HepG2 (cell line): ENCODE measurements at regions not wholly inside any gene's neighbourhood (a gene's known extent, or its start where the extent isn't known, plus 50 kb on each side); places are given as distances from the start of the nearest gene placed in this dataset.
A peak's percentile ranks its signal among the peaks of the same experiment; 100 is the strongest.

ENCODE experiments used
- GATAD2A ChIP-seq: IDR thresholded peaks from 2 replicates; pipeline ENCODE4 v1.6.1; 2016
- HINFP ChIP-seq: sonication (generic); formaldehyde crosslinking; IDR thresholded peaks from 2 replicates; pipeline ENCODE4 v1.4.0; 2020; ENCODE audit warnings: low read depth, mild to moderate bottlenecking, missing genetic modification reagents
- MED13 ChIP-seq: sonication (generic); formaldehyde crosslinking; IDR thresholded peaks from 2 replicates; pipeline ENCODE4 v1.5.0; 2020; ENCODE audit warnings: missing genetic modification reagents
- NR2F6 ChIP-seq, 2 experiments: IDR thresholded peaks; 2 replicates each; pipeline ENCODE4 v1.6.1; 2016; ENCODE audit warnings: antibody characterized with exemption in 1 of 2, mild to moderate bottlenecking in 1 of 2
- ZBTB25 ChIP-seq: IDR thresholded peaks from 2 replicates; pipeline ENCODE4 v1.6.1; 2018; ENCODE audit warnings: missing genetic modification reagents
- ZNF318 ChIP-seq: sonication (generic); formaldehyde crosslinking; IDR thresholded peaks from 2 replicates; pipeline ENCODE4 v1.4.0; 2020; ENCODE audit warnings: mild to moderate bottlenecking, missing genetic modification reagents
- ZNF329 ChIP-seq: sonication (generic); formaldehyde crosslinking; IDR thresholded peaks from 2 replicates; pipeline ENCODE4 v1.9.0; 2021; ENCODE audit warnings: low read depth, mild to moderate bottlenecking, missing genetic modification reagents
- ZNF343 ChIP-seq: sonication (generic); formaldehyde crosslinking; IDR thresholded peaks from 2 replicates; pipeline ENCODE4 v1.4.0; 2020; ENCODE audit warnings: mild to moderate bottlenecking, missing genetic modification reagents
- ZNF609 ChIP-seq: sonication (generic); formaldehyde crosslinking; IDR thresholded peaks from 2 replicates; pipeline ENCODE4 v1.4.0; 2020; ENCODE audit warnings: mild to moderate bottlenecking, missing genetic modification reagents, borderline replicate concordance
- ZNF761 ChIP-seq: sonication (generic); formaldehyde crosslinking; conservative IDR thresholded peaks from 2 replicates; pipeline ENCODE4 v1.4.0; 2020; ENCODE audit warnings: mild to moderate bottlenecking, missing genetic modification reagents
- ZNF780A ChIP-seq: sonication (generic); formaldehyde crosslinking; IDR thresholded peaks from 2 replicates; pipeline ENCODE4 v1.8.0; 2022; ENCODE audit warnings: mild to moderate bottlenecking, missing genetic modification reagents, moderate library complexity
- ZSCAN31 ChIP-seq: sonication (generic); formaldehyde crosslinking; IDR thresholded peaks from 2 replicates; pipeline ENCODE4 v1.5.0; 2020; ENCODE audit warnings: low read depth, mild to moderate bottlenecking, missing genetic modification reagents

GRCh38 chr21:43299441-43300277, 127.3 kb downstream of the SIK1 start (continued):
- no peak for TF ChIP-seq ZNF329
- peak; percentile 70 for TF ChIP-seq ZSCAN31
- TF ChIP-seq ZNF318 (CRISPR knock-in tag) = peak; percentile 77; the same call in 1 of the 2 replicates
- peak; percentile 87 for TF ChIP-seq NR2F6 (IDR thresholded peaks at IDR 0.05)
- peak; percentile 84 for TF ChIP-seq NR2F6 (CRISPR knock-in tag; IDR thresholded peaks at IDR 0.05)
- TF ChIP-seq ZNF761 = peak; percentile 14; the same call in 1 of the 2 replicates
- no peak for TF ChIP-seq ZNF780A (CRISPR knock-in tag)
- TF ChIP-seq MED13 = no peak
- TF ChIP-seq ZNF609 = peak; percentile 84; the same call in 1 of the 2 replicates
- TF ChIP-seq HINFP (CRISPR knock-in tag) = no peak
- peak; percentile 79 for TF ChIP-seq ZBTB25 (CRISPR knock-in tag)
- TF ChIP-seq ZNF343 (CRISPR knock-in tag) = 0 out of 2 replicates have a peak, but pooled peaks have one; percentile 26
- peak; percentile 96 for TF ChIP-seq GATAD2A (CRISPR knock-in tag)
